NCI-H2107 (cell line): ENCODE measurements at regions not wholly inside any gene's neighbourhood (a gene's known extent, or its start where the extent isn't known, plus 50 kb on each side); places are given as distances from the start of the nearest gene placed in this dataset.
"Not testable (repeated sequence)": the region's sequence is repeated elsewhere in the genome, so short reads cannot be mapped to it uniquely, and the experiment has no call there.

Experiments
- DNase-seq: peaks from one replicate; lab custom pipeline; 2025; lab: John Stamatoyannopoulos, UW

DNA sequence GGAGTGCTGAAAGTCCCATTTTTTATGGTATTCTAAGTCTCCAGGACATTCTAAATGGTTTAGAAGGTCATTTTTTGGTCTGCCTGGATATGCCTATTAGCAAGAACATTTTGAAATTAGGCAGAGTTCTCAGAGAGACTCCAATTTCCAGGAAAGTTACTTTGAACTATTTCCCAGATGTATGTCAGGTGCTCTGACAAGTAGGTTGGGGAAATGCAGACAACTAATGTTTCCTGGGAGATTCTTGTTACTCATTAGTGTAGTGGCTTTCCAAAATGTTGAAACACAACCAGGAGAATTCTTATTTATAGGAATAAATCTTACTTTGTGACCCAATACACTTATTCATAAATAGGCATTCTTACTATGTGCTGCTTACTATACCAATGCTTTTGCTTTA is 268.4 kb downstream of the ZNF37A start:
- DNase-seq: not testable (repeated sequence)

DNA sequence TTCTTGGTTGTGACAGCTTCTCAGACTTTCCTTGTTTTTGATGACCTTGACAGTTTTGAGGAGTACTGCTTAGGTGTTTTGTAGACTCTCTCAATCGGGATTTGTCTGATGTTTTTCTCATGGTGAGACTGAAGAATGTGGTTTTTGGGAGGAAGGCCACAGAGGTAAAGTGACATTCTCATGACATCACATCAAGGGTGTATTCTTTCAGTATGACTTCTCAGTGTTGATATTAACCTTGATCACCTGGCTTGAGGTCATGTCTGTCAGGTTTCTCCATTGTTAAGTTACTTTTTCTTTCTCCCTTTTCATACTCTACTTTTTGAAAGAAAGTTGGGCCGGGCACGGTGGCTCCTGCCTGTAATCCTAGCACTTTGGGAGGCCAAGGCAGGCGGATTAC is 269.9 kb downstream of the ZNF37A start:
- not testable (repeated sequence) for DNase-seq

DNA sequence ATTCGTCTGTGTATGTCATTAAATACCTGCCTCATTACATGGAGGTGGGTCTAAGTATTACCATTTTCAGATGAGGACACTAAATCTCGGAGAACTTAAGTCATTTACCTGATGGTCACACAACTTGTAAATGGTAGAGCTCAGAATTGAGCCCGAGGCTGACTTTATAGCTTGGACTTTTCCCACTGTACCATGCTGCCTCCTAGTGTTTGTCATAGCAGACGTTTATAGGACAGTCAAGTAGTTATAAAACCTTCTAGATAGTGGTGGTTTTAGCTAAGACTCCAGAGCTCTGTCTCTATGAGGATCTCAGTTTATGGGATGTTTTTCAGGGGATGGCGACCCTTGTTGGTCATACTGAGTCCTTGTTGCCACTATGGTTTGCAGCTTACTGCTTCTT is 271.8 kb downstream of the ZNF37A start:
- DNase-seq: not testable (repeated sequence)

DNA sequence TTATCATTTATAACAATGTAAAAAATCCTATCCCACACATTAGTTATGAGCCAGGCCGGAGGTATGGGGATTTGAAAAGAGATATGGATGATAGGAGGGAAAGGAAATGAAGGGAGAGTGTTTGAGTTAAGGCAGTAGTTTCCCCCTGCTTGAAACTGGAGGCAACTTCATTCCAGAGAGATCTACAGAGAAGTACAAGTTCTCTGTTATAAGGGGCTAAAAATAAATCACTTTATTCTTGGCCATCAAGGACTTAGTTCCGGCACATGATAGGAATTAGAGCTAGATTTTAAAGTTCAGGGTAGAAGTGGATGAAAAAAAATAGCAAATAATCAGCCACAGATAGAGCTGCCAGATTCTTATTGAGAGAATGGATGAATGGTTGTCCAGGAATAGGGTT is 289.7 kb downstream of the ZNF37A start:
- not testable (repeated sequence) for DNase-seq

DNA sequence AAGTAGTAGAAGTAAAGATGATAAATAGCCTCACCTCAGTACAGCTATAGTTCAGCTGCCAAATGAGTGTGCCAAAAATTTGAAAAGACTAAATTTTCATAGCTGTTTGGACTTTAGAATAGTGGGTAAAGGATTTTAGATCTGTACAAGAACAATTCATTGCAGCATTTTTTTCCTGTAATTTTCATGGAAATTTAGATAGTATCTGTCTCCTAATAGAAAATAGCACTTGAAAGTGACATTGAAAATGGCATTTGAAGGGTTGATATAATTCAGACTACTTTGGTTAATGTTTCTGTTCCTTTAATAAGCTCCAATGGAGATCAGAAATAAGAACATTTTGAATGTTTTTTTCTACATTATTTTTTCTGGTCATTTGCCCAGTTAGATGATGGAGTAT is 292.7 kb downstream of the ZNF37A start:
- DNase-seq: not testable (repeated sequence)

DNA sequence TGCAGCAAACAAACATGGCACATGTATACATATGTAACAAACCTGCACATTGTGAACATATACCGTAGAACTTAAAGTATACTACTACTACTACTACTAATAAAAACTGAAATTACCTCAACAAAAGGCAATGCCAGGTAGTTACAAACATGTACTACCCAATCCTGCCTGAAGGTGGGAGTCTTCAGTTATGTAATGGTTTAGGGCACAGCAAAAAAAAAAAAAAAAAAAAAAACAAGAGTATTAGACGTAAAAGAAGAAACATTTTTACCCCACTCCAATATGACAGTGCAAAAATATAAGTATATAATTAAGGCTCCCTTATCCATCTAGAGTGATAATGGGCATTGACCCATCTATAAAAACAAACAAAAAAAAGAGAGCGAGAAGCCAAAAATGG is 296.6 kb downstream of the ZNF37A start:
- not testable (repeated sequence) for DNase-seq

DNA sequence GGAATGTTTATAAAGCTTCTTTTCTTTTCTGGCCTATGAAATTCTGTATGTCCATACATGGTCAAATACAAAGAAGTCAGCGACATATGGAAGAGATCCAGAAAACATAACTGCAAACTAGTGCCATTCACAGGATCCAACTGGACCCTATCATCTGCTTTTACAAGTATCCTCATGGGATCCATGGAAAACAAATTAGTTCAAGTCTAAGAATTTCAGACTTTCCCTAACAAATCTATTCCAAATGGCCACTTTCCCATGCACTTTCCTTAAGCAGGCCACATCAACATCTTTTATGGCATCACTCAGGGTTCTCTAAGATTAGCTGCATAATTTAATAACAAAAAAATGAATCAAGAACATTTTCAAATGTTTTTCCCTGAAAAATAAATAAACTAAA is 301.3 kb downstream of the ZNF37A start:
- not testable (repeated sequence) for DNase-seq

DNA sequence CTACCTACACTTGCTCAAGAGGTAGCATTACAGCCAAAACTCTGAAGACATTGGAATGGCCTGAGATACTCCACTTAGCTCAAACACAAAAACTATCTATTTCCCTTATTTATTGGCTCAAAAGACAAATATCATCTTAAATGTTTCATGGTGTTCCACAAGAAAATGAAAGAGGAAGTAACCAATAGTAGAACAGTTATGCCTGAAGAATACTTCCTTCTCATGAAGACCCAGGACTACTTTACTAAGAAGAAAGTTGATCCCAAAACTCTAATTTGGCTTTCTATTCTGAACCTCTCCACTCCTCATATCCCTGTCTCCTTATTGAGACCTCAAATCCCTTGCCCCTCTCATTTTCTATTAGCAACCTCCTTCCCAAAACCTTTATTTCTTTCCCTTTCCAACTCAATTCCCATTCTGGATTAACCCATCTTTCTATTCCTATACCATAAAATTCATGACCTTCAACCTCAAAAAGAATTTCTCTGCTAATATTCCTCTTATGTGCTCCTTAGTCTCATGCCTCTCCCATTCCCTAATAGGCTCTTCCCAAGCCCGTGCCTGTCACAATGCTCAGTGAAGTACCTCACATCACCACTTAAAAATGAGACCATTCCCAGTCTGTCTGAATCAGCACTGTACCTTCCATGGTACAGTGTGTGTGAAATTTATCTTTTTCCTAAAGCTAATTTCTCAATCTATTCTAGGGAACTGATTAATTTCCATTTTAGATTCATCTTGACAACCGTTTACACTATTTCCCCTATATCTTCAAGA is 302.2 kb downstream of the ZNF37A start:
- DNase-seq: not testable (repeated sequence)

DNA sequence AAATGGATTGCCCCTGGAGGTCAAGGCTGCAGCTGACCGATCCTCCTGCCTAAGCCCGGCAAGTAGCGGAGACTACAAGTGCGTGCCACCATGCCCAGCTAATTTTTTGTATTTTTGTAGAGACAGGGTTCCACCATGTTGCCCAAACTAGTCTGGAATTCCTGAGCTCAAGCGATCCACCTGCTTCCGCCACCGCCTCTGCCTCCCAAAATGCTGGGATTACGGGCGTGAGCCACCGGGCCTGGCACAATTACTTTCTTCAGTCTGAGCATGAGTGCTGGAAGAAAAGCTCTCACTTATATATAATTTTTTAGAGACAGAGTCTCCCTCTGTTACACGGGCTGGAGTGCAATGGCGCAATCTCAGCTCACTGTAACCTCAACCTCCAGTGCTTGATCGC is 307.4 kb downstream of the ZNF37A start:
- not testable (repeated sequence) for DNase-seq

DNA sequence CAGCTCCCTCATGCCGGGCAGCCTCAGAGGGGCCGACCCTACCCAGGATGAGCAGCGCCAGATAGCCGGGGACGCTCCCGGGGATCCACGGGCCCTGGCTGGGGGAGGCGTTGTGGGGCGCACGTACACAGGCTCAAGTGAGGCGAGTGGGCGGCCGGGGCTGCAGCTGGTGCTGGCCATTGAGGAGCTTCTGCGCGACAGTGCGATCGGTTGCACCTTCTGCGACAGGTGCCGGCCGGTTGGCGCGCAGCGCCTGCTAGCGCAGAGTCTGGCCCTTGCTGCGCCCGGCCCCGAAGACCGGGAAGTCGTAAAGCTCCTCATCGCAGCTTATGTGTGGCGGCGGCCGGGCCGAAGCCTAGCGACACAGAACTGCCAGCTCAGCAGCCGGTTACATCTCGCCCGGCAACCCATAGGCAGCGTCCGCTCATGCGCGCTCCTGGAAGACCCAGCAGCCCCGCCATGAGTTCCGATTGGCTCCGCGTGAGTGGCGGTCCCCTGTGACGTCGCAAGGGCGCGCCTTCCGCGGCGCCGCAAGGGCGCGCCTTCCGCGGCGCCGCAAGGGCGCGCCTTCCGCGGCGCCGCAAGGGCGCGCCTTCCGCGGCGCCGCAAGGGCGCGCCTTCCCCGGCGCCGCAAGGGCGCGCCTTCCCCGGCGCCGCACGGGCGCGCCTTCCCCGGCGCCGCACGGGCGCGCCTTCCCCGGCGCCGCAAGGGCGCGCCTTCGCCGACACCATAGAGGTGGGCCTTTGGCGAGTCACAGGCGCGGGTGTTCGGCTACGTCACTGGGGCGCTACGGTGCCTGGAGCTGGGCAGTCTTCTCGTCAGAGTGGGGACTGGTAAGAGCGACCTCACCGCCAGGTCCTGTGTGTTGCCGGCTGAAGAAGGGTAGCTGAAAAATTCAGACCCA is 308.6 kb downstream of the ZNF37A start:
- DNase-seq: peak; percentile 63

DNA sequence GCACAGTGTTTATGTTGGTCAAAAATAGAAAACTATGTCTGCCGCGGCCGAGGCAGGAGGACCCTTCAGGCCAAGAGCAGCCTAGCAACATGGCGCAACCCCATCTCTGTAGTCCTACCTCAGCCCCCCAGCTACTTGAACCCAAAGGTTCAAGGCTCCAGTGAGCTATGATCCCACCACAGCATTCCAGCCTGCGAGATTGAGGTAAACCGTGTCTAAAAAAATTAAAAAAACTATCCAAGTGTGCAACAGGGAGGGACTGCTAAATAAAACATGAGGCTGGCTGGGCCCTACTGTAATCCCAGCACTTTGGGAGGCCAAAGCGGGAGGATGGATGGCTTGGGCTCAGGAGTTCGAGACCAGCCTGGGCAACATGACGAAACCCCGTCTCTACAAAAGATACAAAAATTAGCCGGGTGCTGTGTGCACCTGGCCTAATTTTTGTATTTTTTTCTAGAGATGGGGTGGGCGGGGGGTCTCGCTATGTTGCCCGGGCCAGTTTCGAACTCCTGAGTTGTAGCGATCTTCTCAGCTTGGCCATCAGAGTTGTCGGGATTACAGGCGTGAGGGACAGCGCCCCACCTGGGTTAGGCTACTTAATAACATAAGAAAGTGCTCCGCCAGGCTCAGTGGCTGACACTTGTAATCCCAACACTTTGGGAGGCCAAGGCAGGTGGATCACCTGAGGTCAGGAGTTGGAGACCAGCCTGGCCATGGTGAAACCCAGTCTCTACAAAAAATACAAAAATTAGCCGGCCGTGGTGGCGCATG is 309.4 kb downstream of the ZNF37A start:
- DNase-seq: not testable (repeated sequence)

DNA sequence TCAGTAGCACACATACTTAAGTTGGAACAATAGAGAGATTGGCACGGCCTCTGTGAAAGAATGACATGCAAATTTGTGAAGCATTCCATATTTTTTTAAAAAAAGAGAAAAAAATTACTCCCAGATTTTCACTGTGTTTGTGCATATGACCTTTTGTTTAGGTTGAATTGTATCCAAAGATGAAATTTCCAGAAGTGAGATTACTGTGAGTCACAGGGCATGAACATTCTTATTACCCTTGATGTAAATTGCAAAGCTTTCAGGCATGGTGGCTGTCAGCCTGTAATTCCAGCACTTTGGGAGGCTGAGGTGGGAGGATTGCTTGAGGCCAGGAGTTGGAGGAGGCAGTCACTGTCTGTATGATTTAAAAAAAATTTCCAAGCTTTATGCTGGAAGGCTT is 329.5 kb downstream of the ZNF37A start:
- not testable (repeated sequence) for DNase-seq

DNA sequence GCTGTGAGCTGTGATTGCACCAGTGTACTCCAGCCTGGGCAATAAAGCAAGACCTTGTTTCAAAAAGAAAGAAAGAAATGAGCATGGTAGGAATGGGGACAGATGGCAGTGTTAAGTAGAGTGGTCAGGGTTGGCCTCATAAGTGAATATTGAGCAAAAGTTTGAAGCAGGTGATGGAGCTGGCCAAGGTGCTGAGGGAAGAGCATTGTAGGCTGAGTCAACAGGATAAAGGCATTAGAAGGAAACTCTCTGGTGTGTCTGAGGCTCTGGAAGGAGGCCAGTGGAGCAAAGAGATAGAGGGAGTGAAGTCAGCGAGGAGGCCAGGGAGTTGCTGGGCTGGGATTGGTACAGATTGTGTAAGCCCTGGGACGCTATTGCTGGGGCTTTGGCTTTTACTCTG is 336.1 kb downstream of the ZNF37A start:
- DNase-seq: not testable (repeated sequence)

DNA sequence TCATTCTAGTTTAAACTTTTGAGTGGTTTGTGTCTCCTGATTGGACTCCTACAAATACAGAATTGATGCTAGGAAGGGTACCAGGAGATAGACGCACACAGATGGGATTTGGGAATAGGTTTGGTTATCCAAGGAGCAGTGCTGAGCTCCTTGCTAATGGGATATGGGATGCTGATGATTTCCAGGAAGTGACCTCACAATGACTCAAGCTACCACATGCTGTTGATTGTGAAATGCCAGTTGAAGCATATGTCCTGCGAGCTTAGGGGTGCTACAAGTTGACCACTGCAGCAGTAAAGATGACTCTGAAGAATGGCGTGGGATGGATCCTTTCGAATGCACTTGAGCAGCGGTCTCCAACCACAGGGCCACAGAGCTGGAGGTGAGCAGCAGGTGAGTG is 343.2 kb downstream of the ZNF37A start:
- not testable (repeated sequence) for DNase-seq

DNA sequence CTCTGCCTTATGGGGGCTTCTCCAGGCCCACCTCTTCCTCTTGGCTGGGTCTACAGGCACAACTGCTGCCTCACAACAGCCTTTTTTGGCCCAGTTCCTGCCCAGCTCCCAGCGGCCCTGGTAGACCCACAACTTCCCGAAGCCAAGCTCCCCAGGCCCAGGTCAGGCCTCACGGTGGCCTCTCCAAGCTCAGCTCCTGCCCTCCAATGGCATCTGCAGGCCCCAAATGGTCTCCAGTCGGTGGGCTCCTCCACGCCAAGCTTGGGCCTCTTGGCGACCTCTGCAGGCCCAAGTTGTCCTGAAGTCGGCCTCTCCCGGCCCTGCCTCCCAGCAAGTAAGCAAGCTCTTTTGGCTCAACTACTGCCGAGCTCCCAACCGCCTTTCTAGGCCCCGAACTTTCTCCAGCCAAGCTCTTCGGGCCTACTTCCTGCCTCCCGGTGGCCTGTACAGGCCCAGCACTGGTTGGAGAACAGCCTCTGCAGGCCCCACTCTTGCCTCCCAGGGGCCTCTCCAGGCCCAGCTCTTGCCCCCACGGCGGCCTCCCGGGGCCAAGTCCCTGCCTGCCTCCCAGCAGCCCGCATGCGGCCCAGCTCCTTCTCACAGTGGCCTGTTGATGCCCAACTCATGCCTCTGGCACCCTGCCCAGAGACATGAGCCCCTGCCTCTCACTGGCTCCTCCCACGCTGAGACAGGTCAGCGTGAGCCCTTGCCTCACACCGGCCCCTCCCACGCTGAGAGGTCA is 354.6 kb downstream of the ZNF37A start:
- not testable (repeated sequence) for DNase-seq

DNA sequence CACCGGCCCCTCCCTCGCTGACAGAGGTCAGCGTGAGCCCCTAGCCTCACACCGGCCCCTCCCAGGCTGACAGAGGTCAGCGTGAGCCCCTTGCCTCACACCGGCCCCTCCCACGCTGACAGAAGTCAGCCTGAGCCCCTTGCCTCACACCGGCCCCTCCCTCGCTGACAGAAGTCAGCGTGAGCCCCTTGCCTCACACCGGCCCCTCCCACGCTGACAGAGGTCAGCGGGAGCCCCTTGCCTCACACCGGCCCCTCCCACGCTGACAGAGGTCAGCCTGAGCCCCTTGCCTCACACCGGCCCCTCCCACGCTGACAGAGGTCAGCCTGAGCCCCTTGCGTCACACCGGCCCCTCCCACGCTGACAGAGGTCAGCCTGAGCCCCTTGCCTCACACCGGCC is 355.5 kb downstream of the ZNF37A start:
- DNase-seq: not testable (repeated sequence)

DNA sequence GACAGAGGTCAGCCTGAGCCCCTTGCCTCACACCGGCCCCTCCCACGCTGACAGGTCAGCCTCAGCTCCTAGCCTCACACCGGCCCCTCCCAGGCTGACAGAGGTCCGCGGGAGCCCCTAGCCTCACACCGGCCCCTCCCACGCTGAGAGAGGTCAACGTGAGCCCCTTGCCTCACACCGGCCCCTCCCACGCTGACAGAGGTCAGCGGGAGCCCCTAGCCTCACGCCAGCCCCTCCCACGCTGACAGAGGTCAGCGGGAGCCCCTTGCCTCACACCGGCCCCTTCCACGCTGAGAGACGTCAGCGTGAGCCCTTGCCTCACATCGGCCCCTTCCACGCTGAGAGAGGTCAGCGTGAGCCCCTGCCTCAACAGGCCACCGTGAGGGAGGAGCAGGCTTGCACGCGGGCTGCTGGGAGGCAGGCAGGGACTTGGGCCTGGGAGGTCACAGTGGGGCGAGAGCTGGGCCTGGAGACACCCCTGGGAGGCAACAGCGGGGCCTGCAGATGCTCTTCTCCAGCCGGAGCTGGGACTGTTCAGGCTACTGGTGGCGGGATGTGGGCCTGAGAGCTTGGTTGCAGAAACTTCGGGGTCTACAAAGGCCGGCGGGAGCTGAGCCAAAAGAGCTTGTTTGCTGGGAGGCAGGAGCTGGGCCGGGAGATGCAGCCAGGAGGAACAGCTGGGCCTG is 356.4 kb downstream of the ZNF37A start:
- not testable (repeated sequence) for DNase-seq

DNA sequence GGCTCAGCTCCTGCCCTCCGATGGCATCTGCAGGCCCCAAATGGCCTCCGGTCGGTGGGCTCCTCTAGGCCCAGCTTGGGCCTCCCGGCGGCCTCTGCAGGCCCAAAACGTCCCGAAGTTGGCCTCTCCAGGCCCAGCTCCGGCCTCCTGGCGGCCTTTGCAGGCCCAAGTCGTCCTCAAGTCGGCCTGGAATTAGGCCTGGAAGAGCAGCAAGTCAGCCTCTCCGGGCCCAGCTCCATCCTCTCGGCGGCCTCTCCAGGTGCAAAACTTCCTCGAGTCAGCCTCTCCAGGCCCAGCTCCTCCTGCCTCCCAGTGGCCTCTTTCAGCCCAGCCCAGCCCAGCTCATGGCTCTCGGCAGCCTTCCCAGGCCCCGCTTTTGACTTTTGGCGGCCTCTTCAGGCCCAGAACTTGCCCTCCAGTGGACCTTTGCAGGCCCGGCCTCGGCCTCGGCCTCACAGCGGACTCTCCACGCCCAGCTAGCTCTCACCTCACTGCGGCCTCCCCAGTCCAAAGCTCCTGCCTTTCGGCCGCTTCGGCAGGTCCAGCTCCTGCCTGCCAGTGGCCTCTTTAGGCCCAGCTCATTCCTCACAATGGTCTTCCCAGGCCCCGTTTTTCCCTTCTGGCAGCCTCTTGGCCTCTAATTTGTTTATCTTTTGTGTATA is 357.3 kb downstream of the ZNF37A start:
- DNase-seq: not testable (repeated sequence)
